Smooth muscle cell (in vitro differentiated cells): ENCODE measurements at regions not wholly inside any gene's neighbourhood (a gene's known extent, or its start where the extent isn't known, plus 50 kb on each side); places are given as distances from the start of the nearest gene placed in this dataset.

Experiments
- DNase-seq: peaks from one replicate; lab custom pipeline; 2025; ENCODE audit not compliant: unreplicated experiment; lab: John Stamatoyannopoulos, UW
- H2AFZ ChIP-seq: fragments of 200-600 bp; sonication (generic); 2 replicates; pipeline ENCODE4 v1.6.0; 2016; ENCODE audit warnings: antibody characterized with exemption, low read depth, mild to moderate bottlenecking
- H3F3A ChIP-seq: fragments of 200-600 bp; sonication (generic); 2 replicates; pipeline ENCODE4 v1.6.0; 2017; ENCODE audit warnings: antibody characterized with exemption, low read depth
- H3K27ac ChIP-seq: fragments of 200-600 bp; sonication (generic); 2 replicates; pipeline ENCODE4 v1.5.1; 2016; ENCODE audit warnings: low read depth, mild to moderate bottlenecking
- H3K27me3 ChIP-seq: fragments of 200-600 bp; sonication (generic); 2 replicates; pipeline ENCODE4 v1.6.1; 2016; ENCODE audit warnings: low read depth, mild to moderate bottlenecking
- H3K36me3 ChIP-seq: fragments of 200-600 bp; sonication (generic); 2 replicates; pipeline ENCODE4 v1.5.1; 2016; ENCODE audit warnings: low read depth
- H3K4me1 ChIP-seq: fragments of 200-600 bp; sonication (generic); 2 replicates; pipeline ENCODE4 v1.5.1; 2016; ENCODE audit warnings: low read depth
- H3K4me2 ChIP-seq: fragments of 200-600 bp; sonication (generic); 2 replicates; pipeline ENCODE4 v1.6.0; 2016; ENCODE audit warnings: mild to moderate bottlenecking
- H3K4me3 ChIP-seq: fragments of 200-600 bp; sonication (generic); 2 replicates; pipeline ENCODE4 v1.5.1; 2016; ENCODE audit warnings: mild to moderate bottlenecking
- H3K79me2 ChIP-seq: fragments of 200-600 bp; sonication (generic); 2 replicates; pipeline ENCODE4 v1.6.0; 2016; ENCODE audit warnings: low read depth, mild to moderate bottlenecking
- H3K9ac ChIP-seq: fragments of 200-600 bp; sonication (generic); 2 replicates; pipeline ENCODE4 v1.6.0; 2016; ENCODE audit warnings: low read depth
- H3K9me3 ChIP-seq: fragments of 200-600 bp; sonication (generic); replicated peaks from 2 replicates; pipeline ENCODE4 v1.5.1; 2016; ENCODE audit warnings: low read depth
- H4K20me1 ChIP-seq: fragments of 200-600 bp; sonication (generic); 2 replicates; pipeline ENCODE4 v1.6.0; 2016; ENCODE audit warnings: low read depth
- WGBS: methylation state at CpG from one replicate; pipeline ENCODE4 v1.1.7; 2016; ENCODE audit warnings: low lambda C conversion rate; 5-methylcytosine and 5-hydroxymethylcytosine counted together
- TF ChIP-seq, protein P1 (sequence below): fragments of 200-600 bp; sonication (generic); IDR thresholded peaks from 2 replicates; pipeline ENCODE4 v1.5.1; 2017; ENCODE audit warnings: borderline replicate concordance, mild to moderate bottlenecking, antibody characterized with exemption; ENCODE audit not compliant: insufficient read depth, poor library complexity, severe bottlenecking

- Histone ChIP-seq H3K4me2 (peak overlapping the region; percentile 58), H4K20me1 (no peaks in the 10 kb centered on the region), H3K36me3 (no peaks in the 10 kb centered on the region), H3K79me2 (no peaks in the 10 kb centered on the region), H3K27me3 (no peaks in the 10 kb centered on the region), H3K9ac (peak overlapping the region; percentile 32), H3K27ac (peak overlapping the region; percentile 81), H3K9me3 (no peaks in the 10 kb centered on the region), H3K4me1 (peaks cover 37% of the 10 kb centered on the region), H3F3A (peaks cover 4% of the 10 kb centered on the region), H2AFZ (no peak overlapping the region), H3K4me3 (no peak overlapping the region)
- 9% methylated on average over 5 of the region's 5 CpGs for WGBS
- DNase-seq, result no peak
- TF ChIP-seq, protein P1, sequence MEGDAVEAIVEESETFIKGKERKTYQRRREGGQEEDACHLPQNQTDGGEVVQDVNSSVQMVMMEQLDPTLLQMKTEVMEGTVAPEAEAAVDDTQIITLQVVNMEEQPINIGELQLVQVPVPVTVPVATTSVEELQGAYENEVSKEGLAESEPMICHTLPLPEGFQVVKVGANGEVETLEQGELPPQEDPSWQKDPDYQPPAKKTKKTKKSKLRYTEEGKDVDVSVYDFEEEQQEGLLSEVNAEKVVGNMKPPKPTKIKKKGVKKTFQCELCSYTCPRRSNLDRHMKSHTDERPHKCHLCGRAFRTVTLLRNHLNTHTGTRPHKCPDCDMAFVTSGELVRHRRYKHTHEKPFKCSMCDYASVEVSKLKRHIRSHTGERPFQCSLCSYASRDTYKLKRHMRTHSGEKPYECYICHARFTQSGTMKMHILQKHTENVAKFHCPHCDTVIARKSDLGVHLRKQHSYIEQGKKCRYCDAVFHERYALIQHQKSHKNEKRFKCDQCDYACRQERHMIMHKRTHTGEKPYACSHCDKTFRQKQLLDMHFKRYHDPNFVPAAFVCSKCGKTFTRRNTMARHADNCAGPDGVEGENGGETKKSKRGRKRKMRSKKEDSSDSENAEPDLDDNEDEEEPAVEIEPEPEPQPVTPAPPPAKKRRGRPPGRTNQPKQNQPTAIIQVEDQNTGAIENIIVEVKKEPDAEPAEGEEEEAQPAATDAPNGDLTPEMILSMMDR, result no peak
These were observed 68.7 kb downstream of the ACTL7B start for GRCh38 chr9:108786901-108787689.

DNA sequence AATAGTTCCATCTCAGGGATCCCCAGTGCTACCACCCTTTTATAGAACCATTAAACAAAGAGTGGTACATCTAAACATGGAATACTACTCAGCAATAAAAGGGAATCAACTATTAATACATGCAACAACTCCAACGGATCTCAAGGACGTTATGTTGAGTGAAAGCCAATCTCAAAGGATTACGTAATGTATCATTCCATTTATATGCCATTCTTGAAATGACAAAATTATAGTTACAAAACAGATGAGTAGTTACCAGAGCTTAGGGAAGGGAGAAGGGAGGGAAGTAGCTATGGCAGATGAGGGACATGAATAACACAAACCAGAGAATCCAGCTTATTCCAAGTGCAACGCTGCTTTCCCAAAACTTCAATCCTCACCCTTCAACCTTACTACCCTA lies 69.5 kb downstream of the ACTL7B start:
- WGBS, result 78% methylated on average over 4 of the region's 4 CpGs
- Histone ChIP-seq H3K36me3 (no peaks in the 10 kb centered on the region), H3K4me3 (no peak overlapping the region), H2AFZ (no peak overlapping the region), H4K20me1 (no peaks in the 10 kb centered on the region), H3K27me3 (no peaks in the 10 kb centered on the region), H3K4me2 (peak overlapping the region; percentile 58), H3K4me1 (peaks cover 37% of the 10 kb centered on the region), H3K9ac (no peak overlapping the region), H3K79me2 (no peaks in the 10 kb centered on the region), H3K27ac (peak overlapping the region; percentile 81), H3F3A (peaks cover 4% of the 10 kb centered on the region), H3K9me3 (no peaks in the 10 kb centered on the region)
- no peak for DNase-seq
- TF ChIP-seq, protein P1, result no peak

DNA sequence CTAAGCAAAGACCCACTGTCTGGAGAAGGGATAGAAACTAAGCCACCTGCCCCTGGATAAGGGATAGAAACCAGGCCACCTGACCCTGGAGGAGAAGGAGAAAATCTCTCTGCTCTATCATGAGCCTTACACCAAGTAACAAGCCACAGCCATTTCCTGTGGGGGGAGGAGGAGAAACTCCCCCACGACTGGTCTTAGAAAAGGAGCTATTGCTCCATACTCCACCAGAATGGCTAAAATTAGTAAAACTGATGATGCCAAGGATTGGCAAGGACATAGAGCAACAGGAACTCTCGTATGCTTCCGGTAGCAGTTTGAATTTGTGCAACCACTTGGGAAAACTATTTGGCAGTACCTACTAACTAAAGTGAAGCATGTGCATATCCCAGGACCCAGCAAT lies 70.8 kb downstream of the ACTL7B start:
- H2AFZ ChIP-seq, result no peak overlapping the region
- WGBS, result 56% methylated on average over 3 of the region's 3 CpGs
- TF ChIP-seq, protein P1, result no peak
- peaks cover 4% of the 10 kb centered on the region for H3F3A ChIP-seq
- no peaks in the 10 kb centered on the region for H3K27me3 ChIP-seq
- H3K36me3 ChIP-seq, result no peaks in the 10 kb centered on the region
- H3K4me3 ChIP-seq, result no peak overlapping the region
- H3K27ac ChIP-seq, result no peak overlapping the region
- H3K4me2 ChIP-seq, result peak overlapping the region; percentile 60
- H3K9ac ChIP-seq, result no peak overlapping the region
- no peaks in the 10 kb centered on the region for H3K79me2 ChIP-seq
- H3K9me3 ChIP-seq, result no peaks in the 10 kb centered on the region
- H3K4me1 ChIP-seq, result peaks cover 41% of the 10 kb centered on the region
- no peaks in the 10 kb centered on the region for H4K20me1 ChIP-seq
- DNase-seq, result no peak
